ENCODE measurements at regions not wholly inside any gene's neighbourhood (a gene's known extent, or its start where the extent isn't known, plus 50 kb on each side); places are given as distances from the start of the nearest gene placed in this dataset.
A peak's percentile ranks its signal among the peaks of the same experiment; 100 is the strongest.

- no peak overlapping the region for H2BK15ac ChIP-seq (ENCODE audit: low read length)
- ChIA-PET CTCF (ENCODE audit: partially characterized antibody) (interaction anchor here (1.1 kb wide), 1 partner anchor 71 kb away, joined by 3 read pairs; no protein-coding TSS in a partner anchor), POLR2A (ENCODE audit: partially characterized antibody) (interaction anchor here (1.1 kb wide), 1 partner anchor 137 kb away, joined by 3 read pairs; no protein-coding TSS in a partner anchor)
- H4K20me1 ChIP-seq (replicated peaks in 1 of 2; ENCODE audit: control insufficient read depth in 1 of 2, insufficient read depth in 2 of 2, low read length in 2 of 2): no peaks in the 10 kb centered on the region
- H3K27me3 ChIP-seq (replicated peaks in 1 of 4; ENCODE audit: control insufficient read depth in 3 of 4, extremely low read depth in 1 of 4, insufficient read depth in 3 of 4, low read length in 3 of 4): no peaks in the 10 kb centered on the region
- H4K5ac ChIP-seq (ENCODE audit: insufficient read length, low read depth, low read length): no peak overlapping the region
- H2AK5ac ChIP-seq (ENCODE audit: low read depth, low read length): no peak overlapping the region
- no peak overlapping the region for H3K14ac ChIP-seq (ENCODE audit: insufficient read length)
- no peaks in the 10 kb centered on the region for H3K79me1 ChIP-seq (ENCODE audit: low read depth, low read length)
- no peak overlapping the region for H3K9ac ChIP-seq (replicated peaks in 1 of 4; ENCODE audit: extremely low read depth in 1 of 4, low read depth in 3 of 4, low read length in 3 of 4)
- DNase-seq (ENCODE audit: low read depth in 1 of 2, low spot score in 2 of 2) (no peak), FAIRE-seq (peak; percentile 91)
- no peak overlapping the region for H2BK120ac ChIP-seq (replicated peaks; ENCODE audit: low read depth, low read length)
- peak overlapping the region; percentile 55; the same call in 1 of the 2 replicates for H3K18ac ChIP-seq (ENCODE audit: extremely low read depth, low read length)
- H3K79me2 ChIP-seq (ENCODE audit: control insufficient read depth in 1 of 2, insufficient read depth in 2 of 2, low read length in 2 of 2): no peaks in the 10 kb centered on the region
- no peak overlapping the region for H4K91ac ChIP-seq (replicated peaks; ENCODE audit: insufficient read length, low read length)
- H3K36me3 ChIP-seq (ENCODE audit: control insufficient read depth in 2 of 4, insufficient read depth in 4 of 4, low read length in 3 of 4): no peaks in the 10 kb centered on the region; a peak in 1 of 8 replicates
- peaks cover 3 to 19% (median 9%) of the 10 kb centered on the region in 4 experiments; a peak in 6 of 7 replicates for H3K4me1 ChIP-seq (replicated peaks in 1 of 4; ENCODE audit: control insufficient read depth in 3 of 4, insufficient read depth in 4 of 4, low read length in 3 of 4)
- no peaks in the 10 kb centered on the region for H3K9me3 ChIP-seq (ENCODE audit: insufficient read depth in 2 of 2, low read depth in 1 of 2, low read length in 1 of 2)
- no peaks in the 10 kb centered on the region for H3K23me2 ChIP-seq (ENCODE audit: low read depth, low read length)
- H2BK12ac ChIP-seq (ENCODE audit: low read depth, low read length): peak overlapping the region; percentile 95; the same call in 1 of the 2 replicates
- no peak overlapping the region for H3K4ac ChIP-seq (replicated peaks; ENCODE audit: insufficient read length, low read depth, low read length)
- no peak overlapping the region for H4K8ac ChIP-seq (ENCODE audit: extremely low read depth, insufficient read depth, low read length)
- no peak overlapping the region for H3K27ac ChIP-seq (ENCODE audit: low read depth, low read length)
- peak overlapping the region in 1 of 4 experiments; percentile 16; a peak in 1 of 8 replicates for H3K4me3 ChIP-seq (ENCODE audit: extremely low read depth in 1 of 4, insufficient read depth in 2 of 4, low read depth in 3 of 4, low read length in 4 of 4)
- 31% methylated on average over 2 of the region's 2 CpGs; no CpG with 5 or more reads in 1 of the 2 experiments for WGBS, 2 experiments (ENCODE audit: extremely low coverage in 1 of 2, insufficient coverage in 1 of 2, insufficient read length in 1 of 2, insufficient replicate concordance in 2 of 2, low coverage in 1 of 2, low lambda C conversion rate in 2 of 2, missing lambda C conversion rate in 1 of 2)
- H2AFZ ChIP-seq (ENCODE audit: low read length): no peak overlapping the region
- H2BK20ac ChIP-seq (ENCODE audit: low read length): no peak overlapping the region
- H3K56ac ChIP-seq (replicated peaks; ENCODE audit: insufficient read length, low read depth, low read length): no peak overlapping the region
- peak overlapping the region; percentile 86; the same call in 1 of the 2 replicates for H2BK5ac ChIP-seq (ENCODE audit: low read depth, low read length)
- peak overlapping the region; percentile 38 to 48; a peak in 3 of 4 replicates for H3K4me2 ChIP-seq (ENCODE audit: insufficient read depth in 1 of 2, low read depth in 2 of 2, low read length in 2 of 2)
- no peak overlapping the region for H3K23ac ChIP-seq (ENCODE audit: insufficient read length)
These were observed 176.3 kb upstream of the NFIA start for GRCh38 chr1:60906039-60906438.
